ENCODE measurements at regions not wholly inside any gene's neighbourhood (a gene's known extent, or its start where the extent isn't known, plus 50 kb on each side); places are given as distances from the start of the nearest gene placed in this dataset.

GRCh38 chr6:9499709-9500108, 915.2 kb downstream of the TFAP2A start:
- DNase-seq (ENCODE audit: low spot score): no peak
- no peak for ATAC-seq

- DNase-seq (ENCODE audit: low spot score): no peak
- ATAC-seq: no peak
These were observed 918.0 kb downstream of the TFAP2A start for GRCh38 chr6:9496837-9497236.

GRCh38 chr6:9494864-9495263, 920.0 kb downstream of the TFAP2A start:
- no peak for ATAC-seq
- no peak for DNase-seq (ENCODE audit: low spot score)

GRCh38 chr6:9492790-9493189, 922.1 kb downstream of the TFAP2A start:
- no peak for ATAC-seq

GRCh38 chr6:9487128-9487527, 927.7 kb downstream of the TFAP2A start:
- ATAC-seq: no peak
- no peak for DNase-seq (ENCODE audit: low spot score)

More at GRCh38 chr6:9492790-9493189, 922.1 kb downstream of the TFAP2A start:
- DNase-seq (ENCODE audit: low spot score): no peak

- ATAC-seq: no peak
These were observed 928.9 kb downstream of the TFAP2A start for GRCh38 chr6:9485992-9486391.

GRCh38 chr6:9484686-9485085, 930.2 kb downstream of the TFAP2A start:
- DNase-seq (ENCODE audit: low spot score) (no peak), ATAC-seq (no peak)

More at GRCh38 chr6:9485992-9486391, 928.9 kb downstream of the TFAP2A start:
- DNase-seq (ENCODE audit: low spot score): no peak

- DNase-seq (ENCODE audit: low spot score) (no peak), ATAC-seq (no peak)
These were observed 930.8 kb downstream of the TFAP2A start for GRCh38 chr6:9484091-9484490.

GRCh38 chr6:9482030-9482738, 932.7 kb downstream of the TFAP2A start:
- DNase-seq (ENCODE audit: low spot score): no peak
- no peak for ATAC-seq

GRCh38 chr6:9481292-9482029, 933.4 kb downstream of the TFAP2A start:
- no peak for ATAC-seq
- DNase-seq (ENCODE audit: low spot score): no peak

- ATAC-seq: no peak
- no peak for DNase-seq (ENCODE audit: low spot score)
These were observed 946.6 kb downstream of the TFAP2A start for GRCh38 chr6:9468277-9468676.

GRCh38 chr6:9467741-9468140, 947.1 kb downstream of the TFAP2A start:
- no peak for DNase-seq (ENCODE audit: low spot score)
- no peak for ATAC-seq

GRCh38 chr6:9464583-9464982, 950.3 kb downstream of the TFAP2A start:
- ATAC-seq: no peak
- no peak for DNase-seq (ENCODE audit: low spot score)

- no peak for DNase-seq (ENCODE audit: low spot score)
- ATAC-seq: no peak
These were observed 951.6 kb downstream of the TFAP2A start for GRCh38 chr6:9463311-9463710.

GRCh38 chr6:9461188-9461587, 953.7 kb downstream of the TFAP2A start:
- no peak for ATAC-seq
- DNase-seq (ENCODE audit: low spot score): no peak

- ATAC-seq (no peak), DNase-seq (ENCODE audit: low spot score) (no peak)
These were observed 956.5 kb downstream of the TFAP2A start for GRCh38 chr6:9458424-9458823.

GRCh38 chr6:9455864-9456658, 958.8 kb downstream of the TFAP2A start:
- no peak for ATAC-seq
- DNase-seq (ENCODE audit: low spot score): no peak

- DNase-seq (ENCODE audit: low spot score): no peak
- ATAC-seq: no peak
These were observed 975.1 kb downstream of the TFAP2A start for GRCh38 chr6:9439621-9440330.

GRCh38 chr6:9437836-9438235, 977.0 kb downstream of the TFAP2A start:
- no peak for ATAC-seq
- DNase-seq (ENCODE audit: low spot score): no peak

GRCh38 chr6:9435281-9435680, 979.6 kb downstream of the TFAP2A start:
- DNase-seq (ENCODE audit: low spot score) (no peak), ATAC-seq (no peak)

- no peak for ATAC-seq
- no peak for DNase-seq (ENCODE audit: low spot score)
These were observed 982.9 kb downstream of the TFAP2A start for GRCh38 chr6:9431945-9432344.
